ENCODE measurements at regions not wholly inside any gene's neighbourhood (a gene's known extent, or its start where the extent isn't known, plus 50 kb on each side); places are given as distances from the start of the nearest gene placed in this dataset.

GRCh38 chr4:13940921-13941320, 313.4 kb upstream of the BOD1L1 start:
- no peaks in the 10 kb centered on the region for H3K27me3 ChIP-seq (ENCODE audit: insufficient read depth)
- no peaks in the 10 kb centered on the region; a peak in 1 of 4 replicates for H3K4me1 ChIP-seq (ENCODE audit: control insufficient read depth in 1 of 2, insufficient read depth in 2 of 2, low read depth in 1 of 2, low read length in 1 of 2)
- no peaks in the 10 kb centered on the region for H3K9me3 ChIP-seq
- H2AFZ ChIP-seq (ENCODE audit: low read depth): no peak overlapping the region
- H3K79me2 ChIP-seq (ENCODE audit: insufficient read depth): no peaks in the 10 kb centered on the region
- no peaks in the 10 kb centered on the region for H3K9me2 ChIP-seq
- no peak overlapping the region for H3K27ac ChIP-seq (ENCODE audit: low read depth in 2 of 2, low read length in 1 of 2)
- POLR2A ChIA-PET: no interaction called here
- H3K4me2 ChIP-seq: no peak overlapping the region
- no peaks in the 10 kb centered on the region for H3K36me3 ChIP-seq (replicated peaks in 1 of 2; ENCODE audit: control insufficient read depth in 1 of 2, insufficient read depth in 2 of 2, low read length in 1 of 2)
- WGBS (ENCODE audit: low lambda C conversion rate): 47% methylated on average over 3 of the region's 3 CpGs
- H3F3A ChIP-seq (replicated peaks; ENCODE audit: insufficient read depth): no peaks in the 10 kb centered on the region
- CTCF ChIA-PET: no interaction called here
- H4K20me1 ChIP-seq (ENCODE audit: insufficient read depth): no peaks in the 10 kb centered on the region
- no peak overlapping the region for H3K4me3 ChIP-seq (ENCODE audit: low read depth in 2 of 2, low read length in 1 of 2)
- no peak overlapping the region for H3K9ac ChIP-seq
- TF ChIP-seq CTCF (IDR thresholded peaks at IDR 0.05) (no peak), SIN3A (IDR thresholded peaks at IDR 0.05; ENCODE audit: borderline replicate concordance, low read depth, low read length) (no peak), USF2 (IDR thresholded peaks at IDR 0.05; ENCODE audit: borderline replicate concordance, low read depth, low read length) (no peak), REST (IDR thresholded peaks at IDR 0.05; ENCODE audit: low read depth, low read length) (no peak), MXI1 (IDR thresholded peaks at IDR 0.05; ENCODE audit: low read depth, low read length) (no peak), RAD21 (IDR thresholded peaks at IDR 0.05; ENCODE audit: low read length) (no peak), CHD2 (IDR thresholded peaks at IDR 0.05; ENCODE audit: low read length, partially characterized antibody) (no peak), PBX3 (IDR thresholded peaks at IDR 0.05) (no peak), FOXM1 (IDR thresholded peaks at IDR 0.05; ENCODE audit: low read depth) (no peak), POLR2AphosphoS5 (IDR thresholded peaks at IDR 0.05; ENCODE audit: low read depth, low read length) (no peak), MAX (IDR thresholded peaks at IDR 0.05; ENCODE audit: low read depth) (no peak), YY1 (IDR thresholded peaks at IDR 0.05; ENCODE audit: low read depth) (no peak), FOXJ3 (CRISPR knock-in tag; IDR thresholded peaks at IDR 0.05) (no peak), FOSL2 (IDR thresholded peaks at IDR 0.05; ENCODE audit: borderline replicate concordance, low read depth) (no peak), IRF3 (IDR thresholded peaks at IDR 0.05; ENCODE audit: low read depth, low read length) (no peak), NRF1 (IDR thresholded peaks at IDR 0.05; ENCODE audit: low read depth, low read length) (no peak), EP300 (IDR thresholded peaks at IDR 0.05; ENCODE audit: borderline replicate concordance in 1 of 2, low read depth in 1 of 2, low read length in 1 of 2) (no peak)
- DNase-seq: no peak

Measured in SK-N-SH (cell line).